ENCODE measurements at regions not wholly inside any gene's neighbourhood (a gene's known extent, or its start where the extent isn't known, plus 50 kb on each side); places are given as distances from the start of the nearest gene placed in this dataset.

GRCh38 chr18:8958660-8959059, 143.8 kb upstream of the NDUFV2 start:
- no peak overlapping the region for H3K4me3 ChIP-seq (ENCODE audit: low read depth, low read length)
- TF ChIP-seq CTCF (conservative IDR thresholded peaks at IDR 0.05; ENCODE audit: low read depth, low read length): no peak
- DNase-seq (ENCODE audit: low read depth): no peak

GRCh38 chr18:8959551-8960135, 142.9 kb upstream of the NDUFV2 start:
- no peak overlapping the region for H3K4me3 ChIP-seq (ENCODE audit: low read depth, low read length)
- no peak for TF ChIP-seq CTCF (conservative IDR thresholded peaks at IDR 0.05; ENCODE audit: low read depth, low read length)
- DNase-seq (ENCODE audit: low read depth): no peak

- peak; percentile 90 for DNase-seq (ENCODE audit: low read depth)
Observed at GRCh38 chr18:8960740-8961657, 141.5 kb upstream of the NDUFV2 start.

GRCh38 chr18:8962192-8962779, 140.2 kb upstream of the NDUFV2 start:
- DNase-seq (ENCODE audit: low read depth): no peak
- TF ChIP-seq CTCF (conservative IDR thresholded peaks at IDR 0.05; ENCODE audit: low read depth, low read length): no peak
- no peak overlapping the region for H3K4me3 ChIP-seq (ENCODE audit: low read depth, low read length)

More at GRCh38 chr18:8960740-8961657, 141.5 kb upstream of the NDUFV2 start:
- H3K4me3 ChIP-seq (ENCODE audit: low read depth, low read length): no peak overlapping the region
- TF ChIP-seq CTCF (conservative IDR thresholded peaks at IDR 0.05; ENCODE audit: low read depth, low read length): no peak

- no peak for TF ChIP-seq CTCF (conservative IDR thresholded peaks at IDR 0.05; ENCODE audit: low read depth, low read length)
- DNase-seq (ENCODE audit: low read depth): no peak
- H3K4me3 ChIP-seq (ENCODE audit: low read depth, low read length): no peak overlapping the region
Observed at GRCh38 chr18:8962855-8963635, 139.5 kb upstream of the NDUFV2 start.

GRCh38 chr18:8963876-8964275, 138.6 kb upstream of the NDUFV2 start:
- TF ChIP-seq CTCF (conservative IDR thresholded peaks at IDR 0.05; ENCODE audit: low read depth, low read length): no peak
- H3K4me3 ChIP-seq (ENCODE audit: low read depth, low read length): no peak overlapping the region
- DNase-seq (ENCODE audit: low read depth): no peak

Data from choroid plexus epithelial cell (primary cell).